ENCODE measurements at regions not wholly inside any gene's neighbourhood (a gene's known extent, or its start where the extent isn't known, plus 50 kb on each side); places are given as distances from the start of the nearest gene placed in this dataset.

- H3K27me3 ChIP-seq (replicated peaks; ENCODE audit: insufficient read depth, low read depth, low read length, poor library complexity) = no peaks in the 10 kb centered on the region
Observed at GRCh38 chr13:84983321-84983720, 815.9 kb downstream of the SLITRK6 start.

GRCh38 chr13:84980571-84980970, 818.6 kb downstream of the SLITRK6 start:
- CTCF ChIA-PET = no interaction called here
- POLR2A ChIA-PET (ENCODE audit: low non-redundant PET) = no interaction called here
- H3K27ac ChIP-seq (ENCODE audit: low read depth, low read length, poor library complexity, severe bottlenecking) = no peak overlapping the region
- no TSS peak for BruUV-seq (replicated peaks)
- DNase-seq (ENCODE audit: low spot score) = no peak
- H3K36me3 ChIP-seq (ENCODE audit: insufficient read depth, low read length, poor library complexity, severe bottlenecking) = no peaks in the 10 kb centered on the region
- H3K27me3 ChIP-seq (replicated peaks; ENCODE audit: insufficient read depth, low read depth, low read length, poor library complexity) = no peaks in the 10 kb centered on the region
- H3K9me3 ChIP-seq (ENCODE audit: low read depth, low read length, poor library complexity, severe bottlenecking) = no peaks in the 10 kb centered on the region
- H3K4me3 ChIP-seq (ENCODE audit: low read depth, low read length, poor library complexity, severe bottlenecking) = no peak overlapping the region
- TF ChIP-seq EZH2 (IDR thresholded peaks at IDR 0.05; ENCODE audit: borderline replicate concordance, low read depth, low read length, poor library complexity, severe bottlenecking) = no peak
- H3K4me1 ChIP-seq (ENCODE audit: insufficient read depth, low read length, poor library complexity, severe bottlenecking) = peaks cover 7% of the 10 kb centered on the region
- intact Hi-C loops (cut with micrococcal nuclease; ENCODE audit: unreplicated experiment) = loop anchor here (5.0 kb wide), 1 partner anchor 318 kb away; no protein-coding TSS in a partner anchor

More at GRCh38 chr13:84983321-84983720, 815.9 kb downstream of the SLITRK6 start:
- Histone ChIP-seq H3K9me3 (ENCODE audit: low read depth, low read length, poor library complexity, severe bottlenecking) (no peaks in the 10 kb centered on the region), H3K4me1 (ENCODE audit: insufficient read depth, low read length, poor library complexity, severe bottlenecking) (peaks cover 7% of the 10 kb centered on the region), H3K36me3 (ENCODE audit: insufficient read depth, low read length, poor library complexity, severe bottlenecking) (no peaks in the 10 kb centered on the region), H3K4me3 (ENCODE audit: low read depth, low read length, poor library complexity, severe bottlenecking) (no peak overlapping the region), H3K27ac (ENCODE audit: low read depth, low read length, poor library complexity, severe bottlenecking) (no peak overlapping the region)
- TF ChIP-seq CTCF (conservative IDR thresholded peaks at IDR 0.05; ENCODE audit: low read depth, low read length) = no peak
- TF ChIP-seq EZH2 (IDR thresholded peaks at IDR 0.05; ENCODE audit: borderline replicate concordance, low read depth, low read length, poor library complexity, severe bottlenecking) = no peak
- no TSS peak for BruUV-seq (replicated peaks)
- POLR2A ChIA-PET (ENCODE audit: low non-redundant PET) = no interaction called here
- intact Hi-C loops (cut with micrococcal nuclease; ENCODE audit: unreplicated experiment) = loop anchor here (5.0 kb wide), 1 partner anchor 321 kb away; no protein-coding TSS in a partner anchor
- no peak for DNase-seq (ENCODE audit: low spot score)
- CTCF ChIA-PET = no interaction called here

GRCh38 chr13:84978851-84979250, 820.4 kb downstream of the SLITRK6 start:
- no peaks in the 10 kb centered on the region for H3K36me3 ChIP-seq (ENCODE audit: insufficient read depth, low read length, poor library complexity, severe bottlenecking)
- BruUV-seq (replicated peaks) = no TSS peak
- POLR2A ChIA-PET (ENCODE audit: low non-redundant PET) = no interaction called here
- no peaks in the 10 kb centered on the region for H3K9me3 ChIP-seq (ENCODE audit: low read depth, low read length, poor library complexity, severe bottlenecking)
- intact Hi-C loops (cut with micrococcal nuclease; ENCODE audit: unreplicated experiment) = no loop called here
- no peaks in the 10 kb centered on the region for H3K27me3 ChIP-seq (replicated peaks; ENCODE audit: insufficient read depth, low read depth, low read length, poor library complexity)
- H3K4me1 ChIP-seq (ENCODE audit: insufficient read depth, low read length, poor library complexity, severe bottlenecking) = peaks cover 7% of the 10 kb centered on the region
- CTCF ChIA-PET = no interaction called here
- no peak overlapping the region for H3K4me3 ChIP-seq (ENCODE audit: low read depth, low read length, poor library complexity, severe bottlenecking)
- DNase-seq (ENCODE audit: low spot score) = no peak
- TF ChIP-seq CTCF (conservative IDR thresholded peaks at IDR 0.05; ENCODE audit: low read depth, low read length) = no peak
- no peak for TF ChIP-seq EZH2 (IDR thresholded peaks at IDR 0.05; ENCODE audit: borderline replicate concordance, low read depth, low read length, poor library complexity, severe bottlenecking)
- H3K27ac ChIP-seq (ENCODE audit: low read depth, low read length, poor library complexity, severe bottlenecking) = no peak overlapping the region

- no peak for DNase-seq (ENCODE audit: low spot score)
- POLR2A ChIA-PET (ENCODE audit: low non-redundant PET) = no interaction called here
- Histone ChIP-seq H3K4me1 (ENCODE audit: insufficient read depth, low read length, poor library complexity, severe bottlenecking) (peaks cover 2% of the 10 kb centered on the region), H3K27me3 (replicated peaks; ENCODE audit: insufficient read depth, low read depth, low read length, poor library complexity) (no peaks in the 10 kb centered on the region), H3K27ac (ENCODE audit: low read depth, low read length, poor library complexity, severe bottlenecking) (no peak overlapping the region), H3K36me3 (ENCODE audit: insufficient read depth, low read length, poor library complexity, severe bottlenecking) (no peaks in the 10 kb centered on the region), H3K9me3 (ENCODE audit: low read depth, low read length, poor library complexity, severe bottlenecking) (peaks cover 4% of the 10 kb centered on the region), H3K4me3 (ENCODE audit: low read depth, low read length, poor library complexity, severe bottlenecking) (no peak overlapping the region)
- intact Hi-C loops (cut with micrococcal nuclease; ENCODE audit: unreplicated experiment) = no loop called here
- BruUV-seq (replicated peaks) = no TSS peak
- TF ChIP-seq CTCF (conservative IDR thresholded peaks at IDR 0.05; ENCODE audit: low read depth, low read length) (no peak), EZH2 (IDR thresholded peaks at IDR 0.05; ENCODE audit: borderline replicate concordance, low read depth, low read length, poor library complexity, severe bottlenecking) (no peak)
- CTCF ChIA-PET = no interaction called here
Observed at GRCh38 chr13:84973661-84974060, 825.6 kb downstream of the SLITRK6 start.
